SU-DHL-6 (cell line): ENCODE measurements at regions not wholly inside any gene's neighbourhood (a gene's known extent, or its start where the extent isn't known, plus 50 kb on each side); places are given as distances from the start of the nearest gene placed in this dataset.
A peak's percentile ranks its signal among the peaks of the same experiment; 100 is the strongest.

ENCODE experiments used
- H2AFZ ChIP-seq: fragments of 200-600 bp; sonication (generic); 2 replicates; pipeline ENCODE4 v1.6.1; 2014; ENCODE audit warnings: low read depth, mild to moderate bottlenecking, moderate library complexity, mixed read lengths, antibody characterized with exemption, low read length; ENCODE audit not compliant: severe bottlenecking
- H3F3A ChIP-seq: fragments of 200-600 bp; shearing (Covaris generic); 2 replicates; pipeline ENCODE4 v1.6.0; 2016; ENCODE audit warnings: antibody characterized with exemption, mild to moderate bottlenecking; ENCODE audit not compliant: insufficient read depth
- H3K27ac ChIP-seq: fragments of 200-600 bp; sonication (generic); 2 replicates; pipeline ENCODE4 v1.5.1; 2016; ENCODE audit warnings: low read depth, mild to moderate bottlenecking, low read length, moderate library complexity, mixed read lengths
- H3K27me3 ChIP-seq: fragments of 200-600 bp; sonication (generic), shearing (Covaris generic); 2 replicates; pipeline ENCODE4 v1.6.0; 2014; ENCODE audit warnings: mild to moderate bottlenecking, low read length
- H3K36me3 ChIP-seq: fragments of 200-600 bp; sonication (generic); 2 replicates; pipeline ENCODE4 v1.6.1; 2014; ENCODE audit warnings: mild to moderate bottlenecking, low read length, mixed read lengths
- H3K4me2 ChIP-seq: fragments of 300-600, 200-600 bp; shearing (Covaris generic), sonication (generic); 2 replicates; pipeline ENCODE4 v1.6.0; 2014; ENCODE audit warnings: low read length, low read depth, mild to moderate bottlenecking; ENCODE audit not compliant: poor library complexity, severe bottlenecking
- H3K4me3 ChIP-seq: fragments of 200-600 bp; sonication (generic); 2 replicates; pipeline ENCODE4 v1.5.1; 2014; ENCODE audit warnings: antibody characterized with exemption, low read length, mild to moderate bottlenecking, mixed read lengths; ENCODE audit not compliant: insufficient read depth, poor library complexity, severe bottlenecking
- H3K79me2 ChIP-seq: fragments of 200-600 bp; sonication (generic); 2 replicates; pipeline ENCODE4 v1.6.1; 2014; ENCODE audit warnings: mild to moderate bottlenecking, low read length, moderate library complexity; ENCODE audit not compliant: insufficient read depth
- H3K9ac ChIP-seq: fragments of 200-600 bp; sonication (generic); 2 replicates; pipeline ENCODE4 v1.7.0; 2014; ENCODE audit warnings: mild to moderate bottlenecking, low read length
- H3K9me2 ChIP-seq: fragments of 200-600 bp; sonication (generic); replicated peaks from 2 replicates; pipeline ENCODE4 v1.6.1; 2014; ENCODE audit warnings: low read length; ENCODE audit not compliant: insufficient read depth
- H3K9me3 ChIP-seq: fragments of 200-600 bp; sonication (generic); 2 replicates; pipeline ENCODE4 v1.6.1; 2014; ENCODE audit warnings: low read length, mixed read lengths; ENCODE audit not compliant: insufficient read depth
- H4K20me1 ChIP-seq: fragments of 200-600 bp; sonication (generic); 2 replicates; pipeline ENCODE4 v1.6.1; 2014; ENCODE audit warnings: low read depth, mild to moderate bottlenecking, antibody characterized with exemption, low read length, moderate library complexity, mixed read lengths
- CTCF ChIP-seq: fragments of 200-600 bp; sonication (generic); IDR thresholded peaks from one replicate; pipeline ENCODE4 v1.5.1; 2017; ENCODE audit warnings: antibody characterized with exemption, mild to moderate bottlenecking, low read length, moderate library complexity; ENCODE audit not compliant: insufficient read depth, poor library complexity, severe bottlenecking
- EZH2phosphoT487 ChIP-seq: fragments of 200-600 bp; sonication (generic), shearing (Covaris generic); conservative IDR thresholded peaks from 2 replicates; pipeline ENCODE4 v1.6.1; 2018; ENCODE audit warnings: mild to moderate bottlenecking, antibody characterized with exemption, low read length, moderate library complexity, mixed read lengths

- Histone ChIP-seq H3K4me3 (no peak overlapping the region), H3K79me2 (no peaks in the 10 kb centered on the region), H3K4me2 (no peak overlapping the region), H3K27me3 (no peaks in the 10 kb centered on the region), H4K20me1 (no peaks in the 10 kb centered on the region), H3K36me3 (no peaks in the 10 kb centered on the region), H3K9me2 (no peaks in the 10 kb centered on the region), H3K9me3 (no peaks in the 10 kb centered on the region; the same call in 1 of the 2 replicates), H2AFZ (no peak overlapping the region), H3K27ac (no peak overlapping the region), H3K9ac (no peak overlapping the region), H3F3A (no peaks in the 10 kb centered on the region)
- TF ChIP-seq EZH2phosphoT487: no peak
- no peak for TF ChIP-seq CTCF
Observed at GRCh38 chr5:27516437-27516836, 478.1 kb upstream of the CDH9 start.

DNA sequence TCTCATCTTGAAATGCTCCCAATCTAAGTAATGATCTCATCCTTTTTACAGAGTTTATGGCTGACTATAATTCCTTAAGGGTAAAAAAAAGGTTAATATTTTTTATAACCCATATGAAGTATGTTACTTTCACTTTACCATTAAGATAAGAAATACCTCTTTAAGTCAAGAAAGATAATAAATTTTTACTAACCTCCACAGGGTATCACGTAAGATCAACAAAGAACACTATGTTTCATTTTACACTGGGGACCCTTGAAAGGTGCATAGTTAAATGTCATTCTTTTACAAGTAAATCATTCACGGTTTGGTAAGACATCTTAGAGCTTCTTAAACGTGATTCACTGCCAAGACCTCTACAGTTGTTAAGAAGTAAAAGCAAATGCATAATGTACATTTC is 472.7 kb upstream of the CDH9 start:
- TF ChIP-seq EZH2phosphoT487: no peak
- TF ChIP-seq CTCF: no peak
- no peaks in the 10 kb centered on the region for H3K9me3 ChIP-seq
- no peaks in the 10 kb centered on the region for H3K27me3 ChIP-seq
- H3F3A ChIP-seq: no peaks in the 10 kb centered on the region
- H3K9me2 ChIP-seq: no peaks in the 10 kb centered on the region
- H3K79me2 ChIP-seq: no peaks in the 10 kb centered on the region
- H3K36me3 ChIP-seq: no peaks in the 10 kb centered on the region
- H3K4me3 ChIP-seq: no peak overlapping the region
- no peak overlapping the region for H3K27ac ChIP-seq
- no peak overlapping the region for H3K9ac ChIP-seq
- no peak overlapping the region for H3K4me2 ChIP-seq
- peak overlapping the region; percentile 39 for H2AFZ ChIP-seq
- H4K20me1 ChIP-seq: no peaks in the 10 kb centered on the region

- Histone ChIP-seq H3F3A (no peaks in the 10 kb centered on the region), H4K20me1 (no peaks in the 10 kb centered on the region), H3K27me3 (no peaks in the 10 kb centered on the region), H3K4me3 (no peak overlapping the region), H3K9me2 (no peaks in the 10 kb centered on the region), H3K27ac (no peak overlapping the region), H3K9me3 (no peaks in the 10 kb centered on the region), H3K79me2 (no peaks in the 10 kb centered on the region), H2AFZ (no peak overlapping the region), H3K36me3 (no peaks in the 10 kb centered on the region), H3K9ac (no peak overlapping the region), H3K4me2 (no peak overlapping the region)
- TF ChIP-seq EZH2phosphoT487: no peak
- no peak for TF ChIP-seq CTCF
Observed at GRCh38 chr5:27503813-27504212, 465.4 kb upstream of the CDH9 start.
